Breast epithelium (tissue), 4 donors: ENCODE measurements at regions not wholly inside any gene's neighbourhood (a gene's known extent, or its start where the extent isn't known, plus 50 kb on each side); places are given as distances from the start of the nearest gene placed in this dataset.

Source experiments
- DNase-seq, 2 donors: peaks; one replicate each; pipeline ENCODE4 v3.0.0-alpha.2; 2019; ENCODE audit warnings: low spot score in 2 of 2
- H3K27ac ChIP-seq, 2 donors: fragments of 200-600 bp; sonication (generic) in 1 of 2; one replicate each; pipeline ENCODE4 v1.5.1; 2016 to 2019; ENCODE audit warnings: mild to moderate bottlenecking in 1 of 2
- H3K27me3 ChIP-seq, 2 donors: fragments of 200-600 bp; sonication (generic) in 1 of 2; one replicate each; pipeline versions ENCODE4 v1.5.1 to v1.6.0; 2017 to 2019; ENCODE audit warnings: control low read depth in 1 of 2, mild to moderate bottlenecking in 1 of 2
- H3K36me3 ChIP-seq: fragments of 200-600 bp; one replicate; pipeline ENCODE4 v1.5.1; 2019
- H3K4me1 ChIP-seq, 2 donors: fragments of 200-600 bp; sonication (generic); one replicate each; pipeline ENCODE4 v1.5.1; 2016 to 2019; ENCODE audit warnings: control low read depth in 1 of 2
- H3K4me3 ChIP-seq, 3 donors: fragments of 200-600 bp; sonication (generic); 1 replicate in 2 of 3; 2 replicates in 1 of 3; pipeline ENCODE4 v1.5.1; 2016 to 2019; ENCODE audit warnings: mild to moderate bottlenecking in 3 of 3, moderate library complexity in 2 of 3
- H3K9me3 ChIP-seq, 2 donors: fragments of 200-600 bp; sonication (generic) in 1 of 2; one replicate each; pipeline ENCODE4 v1.5.1; 2016 to 2019; ENCODE audit warnings: control low read depth in 1 of 2
- POLR2A ChIP-seq: fragments of 450-650 bp; IDR thresholded peaks from one replicate; pipeline ENCODE4 v1.6.1; 2016; ENCODE audit warnings: antibody characterized with exemption, mild to moderate bottlenecking, moderate library complexity
- POLR2AphosphoS5 ChIP-seq, 3 donors: sonication (generic); formaldehyde crosslinking; IDR thresholded peaks; one replicate each; pipeline ENCODE4 v1.6.1; 2017; ENCODE audit warnings: antibody characterized with exemption in 3 of 3
- intact Hi-C: fragments of 100-400 bp; cut with DNase I; formaldehyde crosslinking; loops from one replicate; pipeline ENCODE4 v1.15.1; 2023; ENCODE audit warnings: low total_unique reads
- TF ChIP-seq, protein P1 (sequence below), 3 donors: fragments of 450-650 bp; IDR thresholded peaks; one replicate each; pipeline ENCODE4 v1.5.1; 2016 to 2017; ENCODE audit warnings: antibody characterized with exemption in 3 of 3, mild to moderate bottlenecking in 3 of 3, moderate library complexity in 3 of 3

DNA sequence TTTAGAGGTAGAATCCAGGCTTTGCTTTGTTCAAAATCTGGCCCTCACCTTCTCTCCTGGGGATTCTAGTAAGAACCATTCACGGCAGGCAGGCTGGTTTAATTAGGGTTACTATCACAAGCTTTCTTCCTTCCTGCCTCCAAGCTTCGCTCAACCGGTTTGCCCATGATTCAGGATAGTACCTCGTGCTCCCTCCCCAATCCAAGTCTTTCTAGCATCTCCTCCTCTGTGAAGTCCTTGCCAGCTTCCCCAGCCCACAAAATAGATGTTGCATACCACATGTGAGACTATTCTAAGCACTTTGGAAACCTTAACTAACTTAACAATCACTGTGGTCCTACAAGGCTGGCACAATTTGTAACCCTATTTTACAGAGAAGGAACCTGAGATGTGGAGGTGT is 135.1 kb downstream of the SOCS6 start:
- H3K36me3 ChIP-seq = no peaks in the 10 kb centered on the region
- peak overlapping the region; percentile 69 to 78 for H3K27ac ChIP-seq
- peaks cover 10 to 12% of the 10 kb centered on the region in 2 donors for H3K4me1 ChIP-seq
- H3K27me3 ChIP-seq = no peaks in the 10 kb centered on the region
- no peaks in the 10 kb centered on the region for H3K9me3 ChIP-seq
- intact Hi-C loops = no loop called here
- TF ChIP-seq POLR2AphosphoS5 (IDR thresholded peaks at IDR 0.05) = peak in 1 of 3 donors; percentile 60
- no peak for TF ChIP-seq POLR2A
- TF ChIP-seq, protein P1, sequence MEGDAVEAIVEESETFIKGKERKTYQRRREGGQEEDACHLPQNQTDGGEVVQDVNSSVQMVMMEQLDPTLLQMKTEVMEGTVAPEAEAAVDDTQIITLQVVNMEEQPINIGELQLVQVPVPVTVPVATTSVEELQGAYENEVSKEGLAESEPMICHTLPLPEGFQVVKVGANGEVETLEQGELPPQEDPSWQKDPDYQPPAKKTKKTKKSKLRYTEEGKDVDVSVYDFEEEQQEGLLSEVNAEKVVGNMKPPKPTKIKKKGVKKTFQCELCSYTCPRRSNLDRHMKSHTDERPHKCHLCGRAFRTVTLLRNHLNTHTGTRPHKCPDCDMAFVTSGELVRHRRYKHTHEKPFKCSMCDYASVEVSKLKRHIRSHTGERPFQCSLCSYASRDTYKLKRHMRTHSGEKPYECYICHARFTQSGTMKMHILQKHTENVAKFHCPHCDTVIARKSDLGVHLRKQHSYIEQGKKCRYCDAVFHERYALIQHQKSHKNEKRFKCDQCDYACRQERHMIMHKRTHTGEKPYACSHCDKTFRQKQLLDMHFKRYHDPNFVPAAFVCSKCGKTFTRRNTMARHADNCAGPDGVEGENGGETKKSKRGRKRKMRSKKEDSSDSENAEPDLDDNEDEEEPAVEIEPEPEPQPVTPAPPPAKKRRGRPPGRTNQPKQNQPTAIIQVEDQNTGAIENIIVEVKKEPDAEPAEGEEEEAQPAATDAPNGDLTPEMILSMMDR (IDR thresholded peaks at IDR 0.05) = no peak
- peak in 1 of 2 donors; percentile 70 for DNase-seq
- H3K4me3 ChIP-seq = no peak overlapping the region

GRCh38 chr18:70423120-70423519 is 134.3 kb downstream of the SOCS6 start:
- intact Hi-C loops = no loop called here
- H3K27ac ChIP-seq = peak overlapping the region; percentile 69 to 78

GRCh38 chr18:70422391-70422965 is 133.6 kb downstream of the SOCS6 start:
- no peaks in the 10 kb centered on the region for H3K9me3 ChIP-seq
- TF ChIP-seq, protein P1 (IDR thresholded peaks at IDR 0.05) = no peak
- TF ChIP-seq POLR2AphosphoS5 (IDR thresholded peaks at IDR 0.05) (no peak), POLR2A (no peak)
- peak overlapping the region; percentile 69 to 78 for H3K27ac ChIP-seq
- H3K4me3 ChIP-seq = no peak overlapping the region
- intact Hi-C loops = no loop called here
- DNase-seq = no peak
- H3K27me3 ChIP-seq = no peaks in the 10 kb centered on the region
- H3K4me1 ChIP-seq = peaks cover 10 to 12% of the 10 kb centered on the region in 2 donors
- no peaks in the 10 kb centered on the region for H3K36me3 ChIP-seq

More at GRCh38 chr18:70423120-70423519, 134.3 kb downstream of the SOCS6 start:
- DNase-seq = no peak
- TF ChIP-seq POLR2A (no peak), POLR2AphosphoS5 (IDR thresholded peaks at IDR 0.05) (no peak)
- TF ChIP-seq, protein P1 (IDR thresholded peaks at IDR 0.05) = no peak
- Histone ChIP-seq H3K9me3 (no peaks in the 10 kb centered on the region), H3K4me3 (no peak overlapping the region), H3K27me3 (no peaks in the 10 kb centered on the region), H3K4me1 (peaks cover 10 to 12% of the 10 kb centered on the region in 2 donors), H3K36me3 (no peaks in the 10 kb centered on the region)

DNA sequence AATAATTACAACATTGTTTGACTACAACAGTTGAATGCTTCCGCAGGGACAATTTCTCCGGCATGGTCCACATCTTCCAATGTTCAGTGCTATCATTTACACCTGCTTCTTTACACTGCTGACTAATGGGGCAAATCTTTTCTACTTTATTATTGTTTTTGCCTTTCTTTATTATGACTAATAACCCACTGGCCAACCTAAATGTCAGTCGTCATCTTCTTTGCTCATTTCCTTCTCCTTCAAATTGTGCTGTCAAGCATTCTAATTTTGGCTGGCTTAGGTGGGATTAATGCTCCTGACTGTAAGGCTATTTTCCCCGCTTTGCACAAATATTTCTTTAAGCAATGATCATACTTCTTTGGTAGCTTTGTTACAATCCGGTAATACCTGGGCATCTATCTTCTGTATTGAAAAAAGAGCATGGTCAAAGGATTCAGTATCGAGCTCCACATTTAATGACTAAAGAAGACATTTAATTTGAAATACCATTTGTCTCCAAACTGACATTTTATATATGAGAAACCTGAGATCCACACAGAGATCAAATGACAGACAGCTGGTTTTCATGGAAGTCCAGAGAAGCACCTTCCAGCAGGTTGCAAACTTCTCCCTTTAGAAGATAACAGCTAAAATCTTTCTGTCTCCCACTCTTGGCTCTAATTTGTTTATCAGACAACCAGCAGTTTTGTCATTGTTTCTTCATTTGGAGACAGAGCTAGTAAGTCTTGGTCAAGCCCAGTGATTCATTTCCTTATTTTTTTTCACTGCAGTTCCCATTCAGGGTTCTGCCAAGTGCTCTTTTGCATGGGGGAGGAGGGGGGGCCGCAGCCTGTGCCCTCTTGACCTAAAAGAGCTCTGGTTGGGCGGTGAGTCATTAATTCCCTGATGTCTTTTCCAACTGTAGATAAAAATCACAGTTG is 132.9 kb downstream of the SOCS6 start:
- peak overlapping the region; percentile 62 to 78 for H3K27ac ChIP-seq
- H3K36me3 ChIP-seq = no peaks in the 10 kb centered on the region
- H3K9me3 ChIP-seq = no peaks in the 10 kb centered on the region
- H3K27me3 ChIP-seq = no peaks in the 10 kb centered on the region
- DNase-seq = peak in 1 of 2 donors; percentile 52
- H3K4me3 ChIP-seq = no peak overlapping the region
- intact Hi-C loops = no loop called here
- H3K4me1 ChIP-seq = peaks cover 10 to 12% of the 10 kb centered on the region in 2 donors
- TF ChIP-seq POLR2A = no peak
- TF ChIP-seq, protein P1 (IDR thresholded peaks at IDR 0.05) = no peak
- TF ChIP-seq POLR2AphosphoS5 (IDR thresholded peaks at IDR 0.05) = peak in 2 of 3 donors; percentile 46 to 79
